Lower leg skin (tissue), 3 donors: ENCODE measurements at regions not wholly inside any gene's neighbourhood (a gene's known extent, or its start where the extent isn't known, plus 50 kb on each side); places are given as distances from the start of the nearest gene placed in this dataset.

Experiments
- CTCF ChIP-seq, 3 donors: fragments of 450-650 bp; IDR thresholded peaks; one replicate each; pipeline ENCODE4 v1.5.1; 2016; ENCODE audit warnings: antibody characterized with exemption in 3 of 3, mild to moderate bottlenecking in 3 of 3, moderate library complexity in 2 of 3
- POLR2A ChIP-seq, 2 donors: fragments of 450-650 bp; IDR thresholded peaks; one replicate each; pipeline ENCODE4 v1.6.1; 2016 to 2017; ENCODE audit warnings: antibody characterized with exemption in 2 of 2, mild to moderate bottlenecking in 1 of 2, moderate library complexity in 1 of 2

GRCh38 chr13:62305756-62306155, 890.1 kb upstream of the PCDH20 start:
- TF ChIP-seq CTCF (IDR thresholded peaks at IDR 0.05) (no peak), POLR2A (IDR thresholded peaks at IDR 0.05) (no peak)
